HG02798 (cell line): ENCODE measurements at regions not wholly inside any gene's neighbourhood (a gene's known extent, or its start where the extent isn't known, plus 50 kb on each side); places are given as distances from the start of the nearest gene placed in this dataset.

Source experiments
- ATAC-seq: cut with Tn5 transposase; IDR thresholded peaks from one replicate; pipeline ENCODE4 v1.9.1; 2021; ENCODE audit warnings: mild to moderate bottlenecking; ENCODE audit not compliant: unreplicated experiment, poor library complexity

GRCh38 chr9:89817151-89817950, 212.5 kb downstream of the GADD45G start:
- ATAC-seq: no peak

DNA sequence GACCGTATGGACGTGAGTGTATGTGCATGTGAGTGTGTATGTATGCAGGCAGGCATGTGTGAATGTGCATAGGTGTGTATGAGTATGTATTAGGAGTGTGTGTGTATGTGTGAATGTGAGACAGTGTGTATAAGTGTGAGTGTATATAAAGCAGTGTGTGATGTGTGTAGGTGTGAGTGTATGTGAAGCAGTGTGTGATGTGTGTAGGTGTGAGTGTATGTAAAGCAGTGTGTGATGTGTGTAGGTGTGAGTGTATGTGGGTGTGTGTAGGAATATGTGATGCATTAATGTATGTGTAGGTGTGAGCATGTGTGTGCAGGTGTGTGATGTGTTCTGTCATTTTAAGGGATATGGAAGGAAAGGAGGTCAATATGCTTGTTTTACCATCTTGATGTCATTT, 215.5 kb downstream of the GADD45G start:
- no peak for ATAC-seq

DNA sequence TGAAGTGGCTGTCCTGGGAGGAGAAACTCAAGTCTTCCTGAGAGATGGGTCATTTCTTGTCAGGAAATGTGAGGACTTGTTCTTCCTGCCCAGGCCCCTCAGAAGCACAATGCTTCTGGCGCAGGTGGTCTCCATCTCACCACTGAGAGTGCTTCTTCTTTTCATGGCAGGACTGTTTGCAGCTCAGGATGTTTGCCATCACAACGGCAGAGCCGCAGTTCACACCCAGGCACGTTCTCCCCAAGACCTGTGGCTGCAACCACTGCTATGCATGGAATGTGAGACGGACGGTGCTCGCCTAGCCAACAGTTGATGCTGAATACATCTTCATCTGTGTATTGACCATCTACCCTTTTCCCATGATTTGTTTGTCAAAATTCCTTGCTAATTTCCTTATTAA, 216.3 kb downstream of the GADD45G start:
- ATAC-seq: no peak

GRCh38 chr9:89822996-89823395, 218.2 kb downstream of the GADD45G start:
- no peak for ATAC-seq

GRCh38 chr9:89825669-89826068, 220.9 kb downstream of the GADD45G start:
- no peak for ATAC-seq

DNA sequence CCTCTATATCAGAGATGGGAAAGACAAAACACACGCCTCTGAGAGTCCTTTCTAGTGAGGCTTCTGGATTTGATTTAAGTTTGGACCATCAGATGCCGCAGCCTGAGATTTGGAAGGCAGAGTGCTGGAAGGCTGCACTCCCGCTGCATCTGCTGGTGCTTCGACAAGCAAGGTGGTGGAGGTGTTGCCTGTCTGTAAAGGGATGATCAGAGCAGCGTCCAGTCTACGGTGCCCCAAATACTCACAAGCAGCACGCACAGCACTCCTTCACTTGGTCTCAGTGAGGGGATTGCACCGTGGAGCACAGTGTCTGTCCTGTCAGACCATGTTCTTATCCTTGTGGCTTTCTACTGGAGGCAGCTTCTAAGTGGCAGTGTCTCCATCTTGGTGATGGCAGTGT, 221.4 kb downstream of the GADD45G start:
- no peak for ATAC-seq

- ATAC-seq: no peak
Measured at GRCh38 chr9:89829346-89829745, 224.5 kb downstream of the GADD45G start.

GRCh38 chr9:89835666-89836065, 230.9 kb downstream of the GADD45G start:
- ATAC-seq: no peak

DNA sequence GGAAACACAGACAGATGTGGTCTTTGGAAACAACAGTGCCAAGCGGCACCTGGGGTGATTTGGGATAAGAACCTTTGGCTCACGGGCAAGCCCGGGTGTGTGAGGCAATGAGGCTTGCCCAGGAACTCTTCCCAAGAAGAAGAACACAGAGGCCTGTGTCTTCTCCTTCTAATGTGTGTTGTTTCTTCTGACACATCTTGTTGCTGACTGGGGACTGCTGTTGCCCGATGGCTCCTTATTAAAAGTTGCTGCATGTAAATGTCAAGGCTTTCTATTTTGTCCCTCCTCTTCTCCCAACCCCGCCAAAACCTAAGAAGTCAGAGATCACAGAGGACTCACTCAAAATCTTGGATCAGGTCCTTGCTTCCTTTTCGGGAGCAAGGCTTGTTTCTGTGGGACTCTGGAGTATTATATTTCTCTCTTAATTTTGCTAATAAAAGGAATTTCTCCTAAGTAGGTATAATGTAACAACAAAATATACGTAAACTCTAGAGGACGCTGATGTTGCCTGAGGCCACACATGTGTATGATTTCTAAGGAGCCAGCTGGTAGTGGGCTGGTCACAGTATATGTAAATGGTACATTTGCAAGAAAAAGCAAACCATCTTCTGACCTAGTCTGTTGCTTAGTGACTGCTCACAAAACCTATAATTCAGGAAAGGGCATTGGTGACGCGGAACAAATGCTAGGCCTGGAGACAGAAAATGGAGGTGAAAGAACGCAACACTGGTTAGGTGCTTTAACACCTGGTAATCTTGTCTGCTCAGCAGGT, 232.5 kb downstream of the GADD45G start:
- no peak for ATAC-seq

GRCh38 chr9:89837934-89838310, 233.1 kb downstream of the GADD45G start:
- ATAC-seq: no peak

- ATAC-seq: no peak
Measured at GRCh38 chr9:89838621-89839020, 233.8 kb downstream of the GADD45G start.

- ATAC-seq: no peak
Measured at GRCh38 chr9:89839449-89839848, 234.6 kb downstream of the GADD45G start.

- no peak for ATAC-seq
Measured at GRCh38 chr9:89839952-89840351, 235.1 kb downstream of the GADD45G start.

- no peak for ATAC-seq
Measured at GRCh38 chr9:89841456-89841855, 236.6 kb downstream of the GADD45G start.

DNA sequence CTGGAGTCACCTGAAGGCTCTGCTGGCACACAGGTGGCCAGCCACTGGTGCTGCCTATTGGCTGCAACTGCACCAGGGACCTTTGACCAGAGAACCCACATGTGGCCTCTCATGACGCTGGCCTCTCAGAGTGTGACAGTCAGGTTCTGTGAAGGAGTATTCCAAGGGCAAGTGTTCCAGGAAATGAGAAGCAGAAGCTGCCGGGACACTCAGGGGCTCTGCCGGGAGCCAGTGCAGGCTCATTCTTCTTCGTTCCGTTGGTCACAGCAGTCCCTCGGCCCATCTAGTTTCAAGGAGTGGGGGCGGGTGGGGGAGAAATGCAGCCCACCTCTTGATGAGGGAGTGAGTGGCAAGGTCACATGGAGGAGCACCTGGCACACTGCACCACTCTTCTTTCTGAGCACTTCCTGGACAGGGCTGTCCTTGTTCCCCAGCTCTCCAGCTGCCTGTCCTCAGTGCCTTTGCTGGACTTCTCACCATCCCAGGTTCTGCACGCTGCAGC, 237.5 kb downstream of the GADD45G start:
- ATAC-seq: no peak

DNA sequence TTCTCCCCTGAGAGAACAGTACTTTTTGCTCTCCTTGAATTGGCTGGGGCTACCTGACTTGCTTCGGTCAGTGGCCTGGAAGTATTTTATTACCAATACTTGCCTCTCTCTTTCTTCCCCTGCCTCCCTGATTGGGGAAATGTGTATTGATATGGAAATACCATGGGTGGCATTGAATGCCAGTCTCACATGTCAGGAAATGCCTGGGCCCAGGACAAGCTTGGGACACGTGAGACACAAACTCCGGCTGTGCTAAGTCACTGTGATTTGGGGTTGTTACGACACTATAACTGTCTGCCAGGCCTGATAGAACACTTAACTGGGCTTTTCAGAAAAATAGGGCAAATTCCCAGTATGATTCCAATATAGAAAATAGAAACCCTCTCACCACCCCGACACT, 238.3 kb downstream of the GADD45G start:
- ATAC-seq: no peak

GRCh38 chr9:89843591-89843990, 238.8 kb downstream of the GADD45G start:
- no peak for ATAC-seq

DNA sequence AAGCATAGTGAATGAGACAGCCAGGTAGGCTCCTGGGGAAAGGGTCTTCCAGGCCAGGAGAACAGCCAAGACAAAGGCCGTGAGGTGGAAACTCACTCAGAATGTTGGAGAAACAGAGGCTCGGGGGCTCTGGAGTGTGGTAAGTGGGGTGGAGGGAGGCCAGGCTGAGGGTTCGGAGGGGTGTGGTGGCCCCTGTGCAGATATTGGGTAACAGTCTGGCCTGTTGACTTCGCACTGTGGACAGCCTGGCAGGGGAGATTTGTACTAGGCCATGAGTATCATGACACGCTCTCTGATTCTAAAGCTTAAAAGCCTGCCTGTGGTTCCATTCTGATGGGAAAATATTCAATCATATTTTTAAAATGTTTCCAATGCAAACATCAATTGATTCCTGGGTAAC, 239.3 kb downstream of the GADD45G start:
- no peak for ATAC-seq

DNA sequence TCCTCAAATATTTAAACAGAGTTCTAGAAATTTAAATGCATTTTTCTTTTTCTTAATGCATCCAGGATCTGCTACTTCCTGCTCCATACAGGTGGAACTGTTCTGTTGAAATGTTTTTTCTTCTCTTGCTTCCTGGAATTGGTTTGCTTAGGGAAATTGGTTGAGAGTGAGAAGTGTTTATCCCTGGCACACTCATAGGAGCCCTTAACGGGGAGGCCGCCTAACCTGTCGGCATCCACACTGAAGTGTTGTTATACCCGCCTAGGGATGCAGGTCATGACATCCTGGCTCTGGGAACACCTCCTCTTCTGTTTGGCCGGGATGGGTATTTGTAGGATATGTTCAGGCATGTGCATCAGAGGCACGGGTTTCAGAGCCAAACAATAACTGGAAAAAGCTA, 239.7 kb downstream of the GADD45G start:
- no peak for ATAC-seq

DNA sequence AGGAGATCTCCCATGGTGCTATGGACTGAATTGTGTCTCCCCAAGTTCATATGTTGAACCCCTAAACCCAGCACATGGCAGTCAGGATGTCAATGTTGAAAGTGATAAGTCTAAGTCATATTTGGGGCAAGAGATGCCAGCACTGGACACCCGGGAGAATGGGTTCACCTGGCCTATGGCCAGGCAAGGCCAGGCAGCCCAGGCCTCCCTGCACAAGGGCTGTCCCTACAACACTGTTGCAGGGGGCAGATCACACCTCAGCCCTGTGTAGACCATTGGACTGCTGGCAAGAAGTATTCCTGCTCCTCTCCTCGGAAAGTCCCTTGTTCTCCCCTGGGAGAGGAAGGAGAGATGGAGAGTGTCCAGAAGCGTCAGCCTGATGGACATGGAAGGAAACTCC, 240.5 kb downstream of the GADD45G start:
- no peak for ATAC-seq

- ATAC-seq: no peak
Measured at GRCh38 chr9:89845862-89846261, 241.1 kb downstream of the GADD45G start.
